ENCODE measurements at regions not wholly inside any gene's neighbourhood (a gene's known extent, or its start where the extent isn't known, plus 50 kb on each side); places are given as distances from the start of the nearest gene placed in this dataset.

DNA sequence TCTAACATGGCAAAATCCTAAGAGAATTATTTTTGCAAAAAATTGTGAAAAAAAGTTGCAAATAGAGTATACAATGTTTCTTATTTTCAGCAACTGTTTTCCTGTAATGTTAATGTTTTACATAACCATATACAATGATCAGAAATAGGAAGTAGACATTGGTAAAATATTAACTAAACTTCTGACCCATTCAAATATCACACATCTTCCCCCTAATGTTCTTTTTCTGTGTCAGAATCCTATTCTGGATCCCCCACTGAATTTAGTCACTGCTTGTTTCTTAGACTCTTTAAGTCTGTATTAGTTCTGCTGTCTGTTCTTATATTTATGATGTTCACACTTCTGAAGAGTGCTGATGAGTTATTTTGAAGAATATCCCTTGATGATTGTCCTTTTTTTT lies 62.0 kb downstream of the HFE start:
- H3K27me3 ChIP-seq (ENCODE audit: control insufficient read depth, insufficient read depth, low read length) = peaks cover 3% of the 10 kb centered on the region
- no peak overlapping the region for H3K4me3 ChIP-seq (ENCODE audit: low read length)
- no peak overlapping the region for H3K4me2 ChIP-seq (ENCODE audit: low read length)
- no peak overlapping the region for H3K9ac ChIP-seq (ENCODE audit: low read depth, low read length)
- H3K4me1 ChIP-seq (ENCODE audit: control insufficient read depth, insufficient read depth, low read length) = no peaks in the 10 kb centered on the region
- H3K9me3 ChIP-seq (replicated peaks; ENCODE audit: low read length) = no peaks in the 10 kb centered on the region
- no peaks in the 10 kb centered on the region for H3K36me3 ChIP-seq (ENCODE audit: insufficient read depth, low read length)

DNA sequence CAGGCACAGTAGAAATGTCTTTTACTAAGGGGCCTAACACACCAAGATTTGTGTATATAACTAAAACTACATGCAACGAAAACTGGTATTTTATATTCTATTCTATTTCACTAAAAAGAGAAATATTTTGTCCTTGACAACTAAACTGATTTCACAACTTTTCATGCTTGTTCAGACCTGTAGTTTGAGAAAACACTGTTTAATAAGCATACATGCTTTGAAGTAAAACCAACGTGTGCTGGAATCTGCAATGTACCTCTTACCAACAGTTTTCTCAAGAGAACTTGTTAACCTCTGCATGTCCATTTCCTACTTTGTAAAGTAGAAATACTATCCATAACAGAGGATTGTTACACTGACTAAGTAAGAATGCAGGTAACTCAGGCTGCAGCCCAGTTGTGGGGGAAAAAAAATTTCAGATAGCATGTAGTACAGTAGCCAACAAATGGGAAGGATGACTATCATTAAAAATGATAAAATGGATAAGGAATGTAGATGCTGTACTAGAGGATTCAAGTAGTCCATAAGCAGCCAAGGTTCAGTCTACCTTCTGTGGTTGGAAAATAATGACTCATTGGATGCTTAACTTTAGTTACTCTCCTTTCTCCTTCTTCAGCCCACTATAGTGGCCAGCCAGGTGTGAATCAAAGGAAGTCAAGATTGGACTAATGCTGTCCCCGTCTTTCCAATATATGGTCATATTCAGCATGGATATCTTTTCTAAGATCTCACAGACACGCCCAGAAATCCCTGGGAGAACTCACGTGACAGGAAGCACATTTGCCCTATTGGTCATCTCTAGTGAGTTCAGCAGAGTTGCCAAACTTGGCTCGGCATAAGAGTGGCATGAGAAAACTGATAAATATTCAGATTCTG lies 65.2 kb downstream of the HFE start:
- Histone ChIP-seq H3K4me1 (ENCODE audit: control insufficient read depth, insufficient read depth, low read length) (peaks cover 16% of the 10 kb centered on the region), H3K27me3 (ENCODE audit: control insufficient read depth, insufficient read depth, low read length) (peaks cover 3% of the 10 kb centered on the region), H3K4me2 (ENCODE audit: low read length) (no peak overlapping the region), H3K36me3 (ENCODE audit: insufficient read depth, low read length) (no peaks in the 10 kb centered on the region), H3K4me3 (ENCODE audit: low read length) (no peak overlapping the region), H3K9me3 (replicated peaks; ENCODE audit: low read length) (no peaks in the 10 kb centered on the region), H3K9ac (ENCODE audit: low read depth, low read length) (no peak overlapping the region)

DNA sequence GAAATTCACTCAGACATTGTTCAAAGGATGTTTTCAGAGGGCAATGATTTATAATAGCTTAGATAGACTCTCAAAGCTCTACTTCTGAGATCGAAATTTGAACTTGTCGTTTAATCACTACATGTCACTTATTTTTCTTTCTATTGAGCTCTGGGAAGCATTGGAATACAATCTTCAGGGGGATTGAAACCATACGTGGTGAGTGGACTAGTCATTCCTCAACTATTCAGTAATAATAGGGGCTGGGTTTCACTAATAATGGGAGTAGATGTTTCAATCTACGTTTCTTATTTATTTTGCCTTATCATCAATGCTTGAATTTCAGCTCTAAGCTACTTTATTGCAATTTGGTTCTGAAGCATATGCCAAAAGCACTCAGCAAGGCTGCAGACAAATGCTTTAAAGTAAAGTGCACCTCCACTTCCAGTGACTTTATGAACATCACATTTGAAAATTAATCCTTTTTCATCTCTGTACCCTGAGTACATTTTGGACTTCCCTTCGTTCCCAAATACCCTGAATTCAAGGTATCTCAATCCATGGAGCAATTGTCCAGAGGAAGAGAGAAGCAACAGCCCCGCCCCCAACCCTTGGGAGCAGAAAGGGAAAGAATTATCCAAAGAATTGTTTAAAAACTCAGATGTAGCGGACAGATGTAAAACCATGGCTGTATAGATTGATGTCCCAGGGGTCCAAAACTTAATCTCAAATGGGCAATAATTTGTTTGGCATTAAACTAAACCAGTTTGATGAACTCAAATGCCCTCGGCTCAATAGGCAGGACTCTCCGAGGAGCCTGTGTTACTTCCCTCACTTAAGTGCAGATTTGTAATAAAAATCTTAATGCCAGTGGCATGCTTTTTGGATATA lies 68.1 kb downstream of the HFE start:
- H3K36me3 ChIP-seq (ENCODE audit: insufficient read depth, low read length) = no peaks in the 10 kb centered on the region
- peaks cover 25% of the 10 kb centered on the region for H3K4me1 ChIP-seq (ENCODE audit: control insufficient read depth, insufficient read depth, low read length)
- H3K27me3 ChIP-seq (ENCODE audit: control insufficient read depth, insufficient read depth, low read length) = peaks cover 3% of the 10 kb centered on the region
- H3K9ac ChIP-seq (ENCODE audit: low read depth, low read length) = peak overlapping the region; percentile 88
- no peaks in the 10 kb centered on the region for H3K9me3 ChIP-seq (replicated peaks; ENCODE audit: low read length)
- peak overlapping the region; percentile 89 for H3K4me3 ChIP-seq (ENCODE audit: low read length)
- peak overlapping the region; percentile 95 for H3K4me2 ChIP-seq (ENCODE audit: low read length)

DNA sequence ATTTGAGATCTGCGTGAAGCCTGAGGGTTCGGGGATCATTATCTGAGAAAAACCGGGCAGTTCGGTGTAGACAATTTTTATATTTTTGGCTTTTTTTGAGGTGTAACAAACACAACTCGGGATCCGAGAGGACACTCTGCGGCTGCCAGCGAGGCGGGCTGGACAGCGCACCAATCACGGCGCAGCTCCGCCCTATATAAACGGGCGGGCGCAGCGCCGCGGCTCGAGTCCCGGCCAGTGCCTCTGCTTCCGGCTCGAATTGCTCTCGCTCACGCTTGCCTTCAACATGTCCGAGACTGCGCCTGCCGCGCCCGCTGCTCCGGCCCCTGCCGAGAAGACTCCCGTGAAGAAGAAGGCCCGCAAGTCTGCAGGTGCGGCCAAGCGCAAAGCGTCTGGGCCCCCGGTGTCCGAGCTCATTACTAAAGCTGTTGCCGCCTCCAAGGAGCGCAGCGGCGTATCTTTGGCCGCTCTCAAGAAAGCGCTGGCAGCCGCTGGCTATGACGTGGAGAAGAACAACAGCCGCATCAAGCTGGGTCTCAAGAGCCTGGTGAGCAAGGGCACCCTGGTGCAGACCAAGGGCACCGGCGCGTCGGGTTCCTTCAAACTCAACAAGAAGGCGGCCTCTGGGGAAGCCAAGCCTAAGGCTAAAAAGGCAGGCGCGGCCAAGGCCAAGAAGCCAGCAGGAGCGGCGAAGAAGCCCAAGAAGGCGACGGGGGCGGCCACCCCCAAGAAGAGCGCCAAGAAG lies 69.0 kb downstream of the HFE start:
- Histone ChIP-seq H3K9me3 (replicated peaks; ENCODE audit: low read length) (no peaks in the 10 kb centered on the region), H3K4me3 (ENCODE audit: low read length) (peak overlapping the region; percentile 89), H3K4me1 (ENCODE audit: control insufficient read depth, insufficient read depth, low read length) (peaks cover 25% of the 10 kb centered on the region), H3K36me3 (ENCODE audit: insufficient read depth, low read length) (no peaks in the 10 kb centered on the region), H3K27me3 (ENCODE audit: control insufficient read depth, insufficient read depth, low read length) (peaks cover 1% of the 10 kb centered on the region), H3K9ac (ENCODE audit: low read depth, low read length) (peak overlapping the region; percentile 88), H3K4me2 (ENCODE audit: low read length) (peak overlapping the region; percentile 95)

DNA sequence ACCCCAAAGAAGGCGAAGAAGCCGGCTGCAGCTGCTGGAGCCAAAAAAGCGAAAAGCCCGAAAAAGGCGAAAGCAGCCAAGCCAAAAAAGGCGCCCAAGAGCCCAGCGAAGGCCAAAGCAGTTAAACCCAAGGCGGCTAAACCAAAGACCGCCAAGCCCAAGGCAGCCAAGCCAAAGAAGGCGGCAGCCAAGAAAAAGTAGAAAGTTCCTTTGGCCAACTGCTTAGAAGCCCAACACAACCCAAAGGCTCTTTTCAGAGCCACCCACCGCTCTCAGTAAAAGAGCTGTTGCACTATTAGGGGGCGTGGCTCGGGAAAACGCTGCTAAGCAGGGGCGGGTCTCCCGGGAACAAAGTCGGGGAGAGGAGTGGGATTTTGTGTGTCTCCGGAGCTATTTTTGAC lies 69.6 kb downstream of the HFE start:
- peak overlapping the region; percentile 89 for H3K4me3 ChIP-seq (ENCODE audit: low read length)
- no peaks in the 10 kb centered on the region for H3K36me3 ChIP-seq (ENCODE audit: insufficient read depth, low read length)
- H3K9me3 ChIP-seq (replicated peaks; ENCODE audit: low read length) = no peaks in the 10 kb centered on the region
- H3K9ac ChIP-seq (ENCODE audit: low read depth, low read length) = peak overlapping the region; percentile 88
- H3K4me1 ChIP-seq (ENCODE audit: control insufficient read depth, insufficient read depth, low read length) = peaks cover 25% of the 10 kb centered on the region
- no peaks in the 10 kb centered on the region for H3K27me3 ChIP-seq (ENCODE audit: control insufficient read depth, insufficient read depth, low read length)
- peak overlapping the region; percentile 95 for H3K4me2 ChIP-seq (ENCODE audit: low read length)

DNA sequence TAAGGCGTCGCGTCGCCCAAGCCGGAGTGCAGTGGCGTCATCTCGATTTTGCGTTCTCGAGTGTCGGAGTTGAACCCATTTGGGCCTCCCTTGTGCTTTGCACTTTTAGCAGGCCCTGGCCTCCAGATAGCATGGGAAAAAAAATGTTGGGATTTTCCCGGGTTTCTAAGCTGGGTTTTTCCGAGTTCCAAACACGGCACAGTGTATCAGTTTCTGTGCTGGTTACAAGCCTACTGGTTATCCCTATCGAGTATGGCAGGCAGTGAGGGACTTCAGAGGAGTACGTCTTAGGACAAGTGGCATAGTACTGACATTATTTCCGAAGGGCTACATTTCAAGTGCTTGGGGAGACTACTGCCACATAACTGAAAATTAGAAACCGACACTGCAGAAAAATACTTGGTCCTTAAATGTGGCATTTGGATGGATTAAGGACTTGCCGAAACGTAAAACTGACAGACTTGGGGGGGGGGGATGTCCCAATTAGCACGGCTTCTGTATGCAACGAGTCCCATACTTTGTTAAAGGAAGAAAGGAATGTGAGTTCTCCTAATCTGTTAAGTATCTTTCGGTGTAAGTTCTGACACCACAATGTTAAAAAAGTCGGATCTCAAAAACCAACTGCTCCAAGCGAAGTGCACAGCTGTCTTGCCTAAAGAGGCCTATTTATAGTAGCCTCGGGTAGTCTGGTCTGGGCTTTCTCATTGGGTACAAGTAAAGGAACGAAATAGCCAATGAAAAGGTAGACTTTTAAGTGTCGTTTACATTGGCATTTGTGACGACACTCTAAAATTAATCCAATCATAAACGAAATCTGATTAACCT lies 70.2 kb downstream of the HFE start:
- no peaks in the 10 kb centered on the region for H3K9me3 ChIP-seq (replicated peaks; ENCODE audit: low read length)
- H3K4me3 ChIP-seq (ENCODE audit: low read length) = peak overlapping the region; percentile 89
- H3K27me3 ChIP-seq (ENCODE audit: control insufficient read depth, insufficient read depth, low read length) = no peaks in the 10 kb centered on the region
- H3K9ac ChIP-seq (ENCODE audit: low read depth, low read length) = peak overlapping the region; percentile 88
- peak overlapping the region; percentile 95 for H3K4me2 ChIP-seq (ENCODE audit: low read length)
- H3K36me3 ChIP-seq (ENCODE audit: insufficient read depth, low read length) = no peaks in the 10 kb centered on the region
- peaks cover 25% of the 10 kb centered on the region for H3K4me1 ChIP-seq (ENCODE audit: control insufficient read depth, insufficient read depth, low read length)

DNA sequence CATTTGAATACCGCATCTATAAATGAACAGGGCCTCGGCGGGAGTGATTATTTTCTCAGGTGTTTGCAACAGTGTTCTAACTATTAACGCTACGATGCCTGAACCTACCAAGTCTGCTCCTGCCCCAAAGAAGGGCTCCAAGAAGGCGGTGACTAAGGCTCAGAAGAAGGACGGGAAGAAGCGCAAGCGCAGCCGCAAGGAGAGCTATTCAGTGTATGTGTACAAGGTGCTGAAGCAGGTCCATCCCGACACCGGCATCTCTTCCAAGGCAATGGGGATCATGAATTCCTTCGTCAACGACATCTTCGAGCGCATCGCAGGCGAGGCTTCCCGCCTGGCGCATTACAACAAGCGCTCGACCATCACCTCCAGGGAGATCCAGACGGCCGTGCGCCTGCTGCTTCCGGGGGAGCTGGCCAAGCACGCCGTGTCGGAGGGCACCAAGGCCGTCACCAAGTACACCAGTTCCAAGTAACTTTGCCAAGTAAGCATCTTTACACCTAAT lies 70.9 kb downstream of the HFE start:
- H3K36me3 ChIP-seq (ENCODE audit: insufficient read depth, low read length) = no peaks in the 10 kb centered on the region
- no peaks in the 10 kb centered on the region for H3K27me3 ChIP-seq (ENCODE audit: control insufficient read depth, insufficient read depth, low read length)
- H3K4me3 ChIP-seq (ENCODE audit: low read length) = peak overlapping the region; percentile 68
- peaks cover 25% of the 10 kb centered on the region for H3K4me1 ChIP-seq (ENCODE audit: control insufficient read depth, insufficient read depth, low read length)
- peak overlapping the region; percentile 67 for H3K9ac ChIP-seq (ENCODE audit: low read depth, low read length)
- H3K4me2 ChIP-seq (ENCODE audit: low read length) = peak overlapping the region; percentile 91
- no peaks in the 10 kb centered on the region for H3K9me3 ChIP-seq (replicated peaks; ENCODE audit: low read length)

DNA sequence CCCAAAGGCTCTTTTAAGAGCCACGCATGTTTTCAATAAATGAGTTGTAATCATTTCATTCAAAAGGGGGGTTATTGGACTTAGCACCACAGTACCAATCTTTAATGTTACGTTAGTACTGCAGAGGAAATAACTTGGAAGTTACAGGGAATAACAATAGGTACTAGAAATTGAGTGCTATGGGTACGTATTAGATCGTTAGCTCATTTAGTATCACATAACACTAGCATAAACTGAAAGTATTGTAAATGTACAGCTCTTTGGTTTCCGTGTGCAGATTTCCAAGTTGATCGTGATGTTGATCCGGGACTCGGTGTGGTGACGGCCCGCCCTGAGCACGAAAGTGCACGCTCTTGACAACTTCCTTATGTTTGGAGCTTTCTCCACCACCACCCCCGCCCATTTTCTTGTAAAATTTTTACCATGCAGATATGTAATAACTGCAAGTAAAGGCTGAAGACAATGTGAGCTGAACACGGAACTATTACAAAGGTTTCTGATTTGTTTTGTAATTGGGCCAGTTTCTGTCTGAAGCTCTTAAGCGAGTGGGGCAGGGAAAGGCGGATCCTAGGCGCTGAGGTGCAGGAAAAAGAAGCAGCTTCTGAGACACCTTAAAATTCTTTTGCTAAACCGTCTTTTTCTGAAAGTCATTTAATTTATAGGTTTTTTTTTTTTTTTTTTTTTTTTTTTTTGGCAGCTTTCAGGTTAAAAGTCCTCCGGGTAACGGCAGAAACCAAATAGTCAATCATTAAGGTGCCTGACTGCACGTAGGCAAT lies 71.5 kb downstream of the HFE start:
- no peaks in the 10 kb centered on the region for H3K9me3 ChIP-seq (replicated peaks; ENCODE audit: low read length)
- peak overlapping the region; percentile 91 for H3K4me2 ChIP-seq (ENCODE audit: low read length)
- H3K4me1 ChIP-seq (ENCODE audit: control insufficient read depth, insufficient read depth, low read length) = peaks cover 25% of the 10 kb centered on the region
- H3K36me3 ChIP-seq (ENCODE audit: insufficient read depth, low read length) = no peaks in the 10 kb centered on the region
- H3K4me3 ChIP-seq (ENCODE audit: low read length) = peak overlapping the region; percentile 68
- peak overlapping the region; percentile 67 for H3K9ac ChIP-seq (ENCODE audit: low read depth, low read length)
- H3K27me3 ChIP-seq (ENCODE audit: control insufficient read depth, insufficient read depth, low read length) = no peaks in the 10 kb centered on the region

DNA sequence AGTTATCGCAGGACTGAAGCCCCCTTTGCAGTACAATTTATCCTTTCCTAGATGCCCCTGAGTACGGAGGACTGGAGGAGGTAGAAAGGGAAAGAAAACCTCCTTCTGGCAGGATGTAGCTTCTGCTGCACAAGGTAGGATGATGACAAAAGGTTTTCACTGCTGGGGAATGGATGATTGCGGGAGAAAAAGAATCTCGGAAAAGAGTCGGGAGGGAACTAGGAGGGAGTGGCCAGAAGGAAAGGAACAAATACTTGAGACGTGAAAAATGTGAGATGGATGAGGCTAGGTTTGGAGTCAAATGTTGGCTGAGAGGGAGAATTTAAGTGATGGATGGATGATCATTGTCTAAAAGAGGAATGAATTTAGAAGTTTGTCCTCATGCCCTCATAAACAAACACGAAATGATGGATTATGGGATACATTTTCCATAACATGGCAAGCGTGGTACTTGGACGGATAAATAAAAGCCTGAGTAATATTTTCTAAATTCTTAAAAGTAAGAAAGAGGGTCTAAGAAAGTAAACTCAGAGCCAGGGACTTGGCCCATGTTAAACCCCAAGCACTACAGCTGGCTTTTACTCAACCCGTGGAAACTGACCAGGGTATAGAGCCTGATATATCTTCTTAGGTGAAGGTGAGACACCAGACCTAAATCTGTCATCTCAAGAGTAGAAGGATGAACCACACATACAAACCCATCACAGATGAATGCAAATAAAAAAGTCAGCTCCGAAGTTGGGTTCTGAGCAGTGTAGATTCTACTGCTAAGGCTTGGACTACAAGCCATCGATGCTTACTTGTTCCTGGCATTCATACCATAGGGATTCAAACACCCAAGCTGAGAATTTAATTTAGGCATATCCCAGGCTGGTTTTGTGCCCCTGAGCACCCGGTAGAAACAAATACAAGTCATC lies 72.4 kb downstream of the HFE start:
- Histone ChIP-seq H3K27me3 (ENCODE audit: control insufficient read depth, insufficient read depth, low read length) (no peaks in the 10 kb centered on the region), H3K36me3 (ENCODE audit: insufficient read depth, low read length) (no peaks in the 10 kb centered on the region), H3K9ac (ENCODE audit: low read depth, low read length) (peak overlapping the region; percentile 67), H3K4me1 (ENCODE audit: control insufficient read depth, insufficient read depth, low read length) (peaks cover 25% of the 10 kb centered on the region), H3K4me2 (ENCODE audit: low read length) (peak overlapping the region; percentile 91), H3K4me3 (ENCODE audit: low read length) (peak overlapping the region; percentile 68), H3K9me3 (replicated peaks; ENCODE audit: low read length) (no peaks in the 10 kb centered on the region)

Data from skeletal muscle satellite cell (primary cell).